Eye (tissue), 1 donor: ENCODE measurements at regions not wholly inside any gene's neighbourhood (a gene's known extent, or its start where the extent isn't known, plus 50 kb on each side); places are given as distances from the start of the nearest gene placed in this dataset.

Experiments
- DNase-seq: peaks from one replicate; pipeline ENCODE4 v3.0.0-alpha.2; 2015

GRCh38 chr4:66667249-66667648 lies 878.1 kb downstream of the CENPC start:
- no peak for DNase-seq

- no peak for DNase-seq
Observed at GRCh38 chr4:66662620-66663019, 882.7 kb downstream of the CENPC start.

GRCh38 chr4:66658809-66659208 lies 886.5 kb downstream of the CENPC start:
- DNase-seq, result no peak

GRCh38 chr4:66655505-66655904 lies 889.8 kb downstream of the CENPC start:
- DNase-seq, result no peak

GRCh38 chr4:66653937-66654336 lies 891.4 kb downstream of the CENPC start:
- no peak for DNase-seq

- no peak for DNase-seq
Observed at GRCh38 chr4:66649236-66649635, 896.1 kb downstream of the CENPC start.

GRCh38 chr4:66647926-66648325 lies 897.4 kb downstream of the CENPC start:
- no peak for DNase-seq

GRCh38 chr4:66647476-66647875 lies 897.8 kb downstream of the CENPC start:
- no peak for DNase-seq

GRCh38 chr4:66640233-66640990 lies 904.9 kb downstream of the CENPC start:
- DNase-seq, result no peak

GRCh38 chr4:66639361-66639760 lies 905.9 kb downstream of the CENPC start:
- DNase-seq, result peak; percentile 19

- DNase-seq, result peak; percentile 37
Observed at GRCh38 chr4:66636349-66636748, 909.0 kb downstream of the CENPC start.

GRCh38 chr4:66633477-66633876 lies 911.8 kb downstream of the CENPC start:
- DNase-seq, result no peak

GRCh38 chr4:66629927-66630326 lies 915.4 kb downstream of the CENPC start:
- DNase-seq, result no peak

GRCh38 chr4:66628146-66628545 lies 917.2 kb downstream of the CENPC start:
- DNase-seq, result no peak

- no peak for DNase-seq
Observed at GRCh38 chr4:66625480-66625879, 919.8 kb downstream of the CENPC start.

- DNase-seq, result no peak
Observed at GRCh38 chr4:66613591-66613990, 931.7 kb downstream of the CENPC start.

GRCh38 chr4:66609014-66609413 lies 936.3 kb downstream of the CENPC start:
- no peak for DNase-seq

GRCh38 chr4:66606908-66607307 lies 936.6 kb upstream of the EPHA5 start:
- no peak for DNase-seq

GRCh38 chr4:66606215-66606614 lies 935.9 kb upstream of the EPHA5 start:
- no peak for DNase-seq

GRCh38 chr4:66604192-66604591 lies 933.9 kb upstream of the EPHA5 start:
- DNase-seq, result no peak

- no peak for DNase-seq
Observed at GRCh38 chr4:66602622-66603021, 932.3 kb upstream of the EPHA5 start.

- DNase-seq, result no peak
Observed at GRCh38 chr4:66591968-66592367, 921.7 kb upstream of the EPHA5 start.

GRCh38 chr4:66590488-66591215 lies 920.4 kb upstream of the EPHA5 start:
- DNase-seq, result no peak

- no peak for DNase-seq
Observed at GRCh38 chr4:66589183-66589582, 918.9 kb upstream of the EPHA5 start.

GRCh38 chr4:66585767-66586166 lies 915.5 kb upstream of the EPHA5 start:
- no peak for DNase-seq
